Right renal pelvis (tissue), 4 donors: ENCODE measurements at regions not wholly inside any gene's neighbourhood (a gene's known extent, or its start where the extent isn't known, plus 50 kb on each side); places are given as distances from the start of the nearest gene placed in this dataset.
"Not testable (repeated sequence)": the region's sequence is repeated elsewhere in the genome, so short reads cannot be mapped to it uniquely, and the experiment has no call there.

Experiments
- DNase-seq, 4 donors: peaks; one replicate each; pipeline ENCODE4 v3.0.0-alpha.2; 2013; ENCODE audit warnings: low read depth in 4 of 4, low spot score in 3 of 4, missing footprints in 1 of 4

DNA sequence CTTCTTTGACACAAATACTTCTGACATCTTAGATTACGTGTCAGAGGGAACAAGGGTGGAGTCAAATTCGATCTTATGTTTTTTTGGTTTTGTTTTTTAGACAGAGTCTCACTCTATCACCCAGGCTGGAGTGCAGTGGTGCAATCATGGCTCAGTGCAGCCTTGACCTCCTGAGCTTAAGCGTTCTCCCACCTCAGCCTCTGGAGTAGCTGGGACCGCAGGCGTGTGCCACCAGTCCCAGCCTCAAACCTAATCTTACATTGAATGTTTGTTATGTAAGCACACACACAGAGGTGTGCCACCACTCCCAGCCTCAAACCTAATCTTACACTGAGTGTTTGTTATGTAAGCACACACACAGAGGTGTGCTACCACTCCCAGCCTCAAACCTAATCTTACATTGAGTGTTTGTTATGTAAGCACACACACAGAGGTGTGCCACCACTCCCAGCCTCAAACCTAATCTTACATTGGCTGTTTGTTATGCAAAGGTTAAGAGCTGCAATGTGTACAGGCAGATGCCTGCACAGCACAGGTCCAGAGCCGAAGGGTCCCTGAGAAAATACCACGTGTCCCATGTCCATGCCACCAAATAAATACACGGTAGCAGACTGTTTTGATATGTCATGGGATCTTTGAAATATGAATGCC is 118.0 kb downstream of the ATP6V0E2 start:
- not testable (repeated sequence) for DNase-seq

DNA sequence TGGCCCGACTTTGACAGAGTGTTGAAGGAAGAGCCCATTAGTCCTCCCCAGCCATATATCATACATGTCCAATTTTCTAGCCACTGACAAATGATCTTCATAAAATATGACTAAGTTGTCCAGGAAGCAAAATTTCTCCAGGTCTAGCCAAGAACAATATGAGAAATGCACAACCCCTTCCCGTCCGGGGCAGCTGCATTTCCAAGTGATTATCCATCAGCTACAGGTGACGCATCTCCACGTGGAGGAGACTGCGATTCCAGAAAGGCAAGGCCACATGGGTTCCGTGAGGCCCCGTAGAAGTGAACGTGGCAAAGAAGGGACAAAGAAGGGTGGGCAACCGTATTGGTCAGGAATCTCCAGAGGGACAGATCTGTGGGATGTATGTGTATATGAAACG is 118.6 kb downstream of the ATP6V0E2 start:
- DNase-seq, result not testable (repeated sequence)

DNA sequence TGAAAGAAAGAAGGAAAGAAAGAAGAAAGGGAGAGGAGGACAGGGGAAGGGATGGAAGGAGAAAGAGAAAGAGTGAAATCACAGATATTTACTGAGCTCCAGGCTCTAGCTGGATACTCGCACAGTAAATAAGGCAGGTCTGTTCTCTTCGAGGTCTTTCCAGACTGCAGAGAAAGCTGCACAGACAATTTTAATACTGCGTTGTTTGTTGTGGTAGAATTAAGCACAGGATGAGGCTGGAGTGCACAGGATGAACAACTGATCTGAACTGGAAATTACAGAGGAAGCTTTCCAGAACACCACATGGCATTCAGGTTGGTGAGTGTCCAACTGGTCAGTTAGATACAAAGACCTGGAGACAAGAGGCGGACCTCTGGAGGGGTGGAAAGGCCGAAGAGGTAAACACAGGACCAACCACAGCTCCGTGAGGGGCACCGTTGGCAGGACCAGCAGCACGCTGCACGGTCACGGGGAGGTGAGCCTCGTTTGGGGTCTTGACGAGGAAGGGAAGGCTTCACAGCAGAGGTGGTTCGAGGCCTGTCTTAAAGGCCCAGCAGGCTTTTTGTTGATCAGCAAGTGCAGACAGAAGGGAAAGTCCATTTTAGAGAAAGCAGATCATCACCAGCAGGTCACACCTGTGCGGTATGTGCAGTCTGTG is 121.7 kb downstream of the ATP6V0E2 start:
- not testable (repeated sequence) for DNase-seq

DNA sequence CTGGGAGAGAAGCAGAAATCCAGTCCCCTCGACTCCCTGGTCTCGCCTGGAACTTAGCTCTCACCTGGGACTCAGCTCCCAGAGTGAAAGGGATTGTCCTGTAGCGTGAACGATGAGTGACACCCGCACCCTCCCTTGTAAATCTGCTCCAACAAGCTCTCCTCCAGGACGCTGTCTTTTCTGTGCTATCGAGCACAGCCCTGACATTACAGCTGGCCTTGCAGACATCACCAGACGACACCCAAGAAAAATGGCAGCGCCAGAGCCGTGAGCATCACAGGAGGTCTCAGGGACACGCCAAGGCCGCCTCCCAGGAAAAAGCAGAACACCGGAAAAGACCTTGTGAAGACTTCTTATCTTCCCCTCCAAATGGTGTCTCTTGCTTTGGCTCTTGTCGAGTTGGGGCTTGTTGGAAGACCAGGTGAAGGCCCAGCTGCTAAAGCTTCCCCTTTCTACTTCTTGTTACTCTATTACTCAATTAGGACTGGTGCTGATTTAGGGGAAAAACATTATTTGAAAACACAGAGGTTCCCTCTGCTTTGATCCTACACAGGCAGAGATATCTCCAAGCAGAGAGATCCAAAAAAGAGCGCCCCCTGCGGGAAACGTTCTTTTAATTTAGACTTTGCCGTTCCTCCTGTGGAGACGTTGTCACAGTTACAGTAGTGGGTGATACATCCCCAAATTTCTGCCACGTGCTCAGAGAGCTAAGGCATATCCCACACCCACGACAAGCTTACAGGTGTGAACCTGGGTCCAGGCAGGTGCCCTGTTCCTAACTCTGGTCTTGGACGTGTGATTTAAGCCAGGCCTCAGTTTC is 127.2 kb downstream of the ATP6V0E2 start:
- DNase-seq, result not testable (repeated sequence)

DNA sequence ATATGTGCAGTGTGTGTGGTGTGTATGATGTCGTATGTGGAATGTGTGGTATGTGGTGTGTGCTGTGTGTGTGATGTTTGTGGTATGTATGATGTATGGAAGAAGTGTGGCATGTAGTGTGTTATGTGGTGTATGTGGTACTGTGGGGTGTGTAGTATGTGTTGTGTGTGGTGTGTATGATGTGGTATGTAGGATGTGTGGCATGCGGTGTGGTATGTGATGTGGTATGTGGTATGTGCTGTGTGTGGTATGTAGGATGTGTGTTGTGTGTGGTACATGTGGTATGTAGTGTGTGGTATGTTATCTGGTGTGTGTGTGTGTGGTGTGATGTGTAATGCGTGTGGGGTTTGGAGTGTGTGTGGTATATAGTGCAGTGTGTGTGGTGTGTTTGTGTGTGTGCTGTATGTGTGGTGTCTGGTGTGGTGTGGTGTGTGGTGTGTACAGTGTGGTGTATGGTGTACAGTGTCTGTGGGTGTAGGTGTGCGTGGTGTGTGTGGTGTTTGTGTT is 129.6 kb downstream of the ATP6V0E2 start:
- no peak for DNase-seq

DNA sequence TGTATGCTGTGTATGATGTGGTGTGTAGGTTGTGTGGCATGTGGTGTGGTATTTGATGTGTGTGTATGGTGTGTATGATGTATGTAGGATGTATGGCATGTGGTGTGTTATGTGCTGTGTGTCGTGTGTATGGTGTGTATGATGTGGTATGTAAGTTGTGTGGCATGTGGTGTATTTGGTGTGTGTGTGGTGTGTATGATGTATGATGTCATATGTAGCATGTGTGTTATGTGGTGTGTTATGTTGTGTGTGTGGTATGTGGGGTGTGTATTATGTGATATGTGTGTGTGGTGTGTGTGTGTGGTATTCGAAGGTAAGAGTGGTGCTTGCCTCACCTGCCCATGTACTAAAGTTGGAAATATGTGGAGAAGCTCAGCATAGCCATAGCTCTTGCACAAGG is 130.2 kb downstream of the ATP6V0E2 start:
- DNase-seq, result not testable (repeated sequence)

DNA sequence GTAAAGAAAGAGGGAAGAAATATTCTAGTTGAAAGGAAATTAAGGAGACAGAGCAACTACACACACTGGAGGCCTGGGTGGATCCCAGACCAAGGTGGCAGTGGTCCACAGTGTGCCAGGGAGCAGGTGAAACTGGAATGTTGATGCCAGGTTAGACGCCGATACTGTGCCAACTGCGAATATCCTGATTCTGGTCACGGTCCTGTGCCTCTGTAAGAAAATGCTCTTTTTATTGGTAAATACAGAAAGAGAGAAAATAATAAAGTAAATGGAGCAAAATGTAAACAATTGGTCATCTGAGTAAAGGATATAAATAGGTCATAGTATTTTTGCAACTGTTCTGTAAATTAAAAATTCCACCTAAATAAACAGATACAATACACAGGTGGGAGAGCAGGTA is 131.1 kb downstream of the ATP6V0E2 start:
- not testable (repeated sequence) for DNase-seq

DNA sequence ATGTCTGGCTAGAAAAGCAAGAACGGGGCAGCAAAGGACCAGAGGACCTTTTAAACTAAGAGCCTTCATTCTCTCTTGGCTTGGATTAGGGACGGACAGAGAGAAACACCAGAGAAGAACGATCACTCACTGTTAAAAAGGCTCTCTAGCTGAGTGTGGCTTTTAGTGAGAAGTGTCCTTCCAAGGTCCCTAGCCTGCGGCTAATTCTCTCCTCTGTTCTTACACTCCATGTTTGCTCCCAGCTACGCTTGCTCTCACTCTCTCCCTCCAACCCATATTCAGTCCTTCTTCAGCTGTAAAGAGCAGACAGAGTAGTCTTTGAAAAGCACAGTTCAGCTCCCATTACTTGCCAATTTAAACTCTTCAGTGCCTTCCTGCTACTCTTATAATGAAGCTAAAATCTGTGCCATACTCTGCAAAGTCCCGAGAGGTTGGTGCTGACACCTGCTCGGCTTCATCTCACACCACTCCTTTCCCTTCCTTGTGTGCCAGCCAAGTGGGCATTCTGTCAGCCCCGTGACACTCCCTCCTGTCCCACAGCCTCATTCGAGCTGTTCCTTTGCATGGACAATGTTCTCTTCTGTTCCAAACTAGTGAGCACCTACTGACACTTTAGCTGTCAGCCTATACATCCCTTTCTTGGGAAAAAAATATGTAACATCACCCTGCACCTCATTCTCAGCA is 136.0 kb downstream of the ATP6V0E2 start:
- DNase-seq, result not testable (repeated sequence)

DNA sequence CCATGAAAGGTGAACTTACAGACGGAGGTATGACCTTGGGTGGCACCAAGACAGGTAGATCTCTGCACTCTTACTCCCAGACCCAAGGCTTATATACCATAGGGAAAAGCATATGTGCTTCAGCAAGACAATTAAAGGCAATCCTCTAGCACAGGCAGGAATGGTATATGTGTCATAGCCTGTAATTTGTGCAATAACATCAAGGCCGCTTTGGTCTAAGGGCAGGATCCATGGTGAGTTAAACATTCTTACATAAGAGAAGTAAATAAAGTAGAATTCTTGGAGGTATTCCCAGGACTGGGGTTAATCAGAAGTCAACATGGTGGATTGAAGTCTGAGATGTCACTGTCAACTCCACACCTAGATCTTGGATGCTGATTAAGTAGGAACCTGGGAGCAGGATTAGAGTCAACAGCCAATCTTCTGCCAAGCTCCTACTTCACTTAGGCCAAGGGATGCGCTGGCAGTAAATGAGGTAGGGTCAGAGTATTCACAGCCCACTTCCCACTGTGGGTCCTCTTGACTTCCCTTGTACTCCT is 143.0 kb downstream of the ATP6V0E2 start:
- DNase-seq, result not testable (repeated sequence)

DNA sequence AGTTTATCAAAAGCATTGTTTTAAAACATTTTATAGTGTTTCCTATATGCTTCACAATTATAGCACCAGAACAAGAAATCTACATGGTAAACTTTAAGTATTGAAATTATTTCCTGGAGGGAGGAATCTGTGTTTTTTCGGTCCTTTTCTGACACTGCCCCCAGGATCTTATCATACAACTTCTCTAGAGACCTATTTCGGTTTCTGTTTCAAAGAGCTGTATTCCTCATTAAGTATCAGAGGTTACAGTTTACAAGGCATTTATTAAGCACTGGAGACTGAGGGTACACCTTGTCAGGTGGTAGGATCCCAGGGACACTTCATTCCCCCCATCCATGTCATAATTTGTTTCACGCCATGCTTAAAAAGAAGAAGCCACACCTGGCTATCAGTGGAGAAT is 146.4 kb downstream of the ATP6V0E2 start:
- not testable (repeated sequence) for DNase-seq

DNA sequence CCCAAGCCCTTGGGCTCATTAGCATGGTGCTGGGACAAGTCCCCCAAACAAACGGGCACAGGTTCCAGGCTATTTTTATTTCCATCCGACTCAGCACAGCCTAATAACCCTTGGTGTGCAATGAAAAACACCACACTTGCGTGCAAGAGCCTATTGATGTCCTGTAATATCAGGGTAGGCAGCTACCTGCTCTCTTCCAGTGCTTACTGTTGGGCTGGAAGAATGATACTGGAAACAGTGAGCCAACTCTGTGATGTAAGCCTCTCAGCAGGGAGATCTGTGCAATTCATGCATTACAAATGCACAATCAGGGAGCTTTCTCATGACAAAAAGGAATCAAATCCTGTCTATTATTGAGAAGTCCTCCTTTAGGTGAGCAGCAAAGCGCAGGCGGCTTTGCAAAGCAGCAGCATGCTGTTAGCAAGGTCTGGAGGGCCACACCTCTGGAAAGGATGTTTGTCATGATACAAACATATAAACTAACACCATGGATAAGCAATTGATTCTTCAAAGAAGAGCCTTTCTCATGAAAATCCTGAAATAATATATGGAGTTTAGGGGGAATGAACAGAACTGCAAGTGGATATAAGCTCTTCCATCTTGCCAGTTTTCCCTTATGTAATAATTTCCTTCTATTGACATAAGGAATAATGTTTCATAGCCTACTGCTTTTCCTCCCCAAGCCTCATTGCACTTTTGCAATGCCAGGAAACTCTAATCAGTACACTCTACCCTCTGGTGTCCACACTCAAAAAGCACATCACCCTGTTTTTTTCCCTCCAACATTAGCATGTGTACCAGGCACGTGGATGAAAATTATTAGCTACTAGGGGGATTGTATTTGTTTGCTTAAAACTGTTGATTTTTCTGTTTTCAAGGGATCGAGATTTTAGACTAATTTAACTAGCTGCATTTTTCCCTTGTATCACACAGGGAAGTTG is 151.1 kb downstream of the ATP6V0E2 start:
- not testable (repeated sequence) for DNase-seq

DNA sequence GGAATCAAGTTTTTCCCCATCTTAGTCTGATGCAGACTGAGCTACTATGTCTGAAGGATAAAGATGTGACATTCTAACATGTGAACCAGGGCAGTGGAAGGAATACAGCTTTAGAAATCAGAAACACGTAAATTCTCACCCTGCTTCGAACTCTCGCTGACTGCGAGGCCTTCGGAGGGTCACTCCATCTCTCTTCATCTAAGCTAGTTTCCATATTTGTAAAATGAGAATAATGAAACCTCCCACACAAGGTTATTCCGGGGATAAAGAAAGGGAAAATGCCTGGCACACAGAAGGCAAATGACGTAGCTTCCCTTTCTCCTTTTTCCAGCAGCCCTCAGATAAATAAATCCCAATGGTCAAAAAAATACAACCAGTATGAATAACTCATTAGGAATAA is 152.0 kb downstream of the ATP6V0E2 start:
- DNase-seq, result not testable (repeated sequence)

DNA sequence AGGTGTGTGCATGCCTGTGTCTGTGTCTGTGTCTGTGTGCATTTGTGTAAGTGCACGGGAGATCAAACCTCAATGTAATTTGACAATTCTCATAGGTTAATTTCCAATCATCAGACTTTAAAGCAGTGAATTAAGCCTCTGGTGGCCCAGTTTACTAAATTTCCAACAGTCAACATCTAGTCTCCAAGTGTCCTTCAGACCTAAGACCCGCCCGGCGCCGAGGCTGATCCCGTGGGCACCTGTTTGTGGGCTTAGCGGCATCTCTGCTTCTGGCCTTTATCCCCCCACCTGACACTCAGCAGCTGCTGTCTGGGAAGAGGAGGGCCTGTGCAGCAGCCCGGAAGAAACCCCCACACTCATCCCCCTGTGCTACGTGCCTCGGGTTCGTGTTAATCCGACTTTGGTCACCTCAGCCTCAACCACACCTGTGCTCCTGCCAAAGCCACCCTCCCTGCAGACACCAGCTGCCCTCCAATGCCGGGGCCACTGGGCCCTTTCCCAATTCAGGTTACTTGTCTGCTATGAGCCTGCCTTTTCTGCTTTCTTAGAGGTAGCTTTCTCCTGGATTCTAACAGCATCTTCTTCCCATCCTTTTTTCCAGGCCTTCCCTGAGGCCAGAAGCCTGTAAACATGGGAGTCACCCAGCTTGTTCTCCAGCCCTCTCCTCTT is 154.7 kb downstream of the ATP6V0E2 start:
- DNase-seq, result not testable (repeated sequence)

DNA sequence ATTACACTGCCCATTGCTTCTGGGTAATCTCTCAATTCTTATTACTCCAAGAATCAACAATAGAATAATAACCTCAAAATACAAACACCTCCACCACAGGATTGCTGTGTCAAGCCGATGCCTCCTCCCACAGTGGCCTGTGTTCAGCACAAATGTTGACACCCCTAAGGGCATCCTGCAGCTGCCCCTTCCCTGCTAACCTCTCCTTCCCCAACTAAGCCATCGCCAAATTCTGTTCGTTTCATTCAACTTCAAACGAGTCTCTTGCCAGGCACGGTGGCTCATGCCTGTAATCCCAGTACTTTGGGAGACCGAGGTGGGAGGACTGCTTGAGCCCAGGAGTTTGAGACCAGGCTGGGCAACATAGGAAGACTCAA is 155.2 kb downstream of the ATP6V0E2 start:
- not testable (repeated sequence) for DNase-seq

DNA sequence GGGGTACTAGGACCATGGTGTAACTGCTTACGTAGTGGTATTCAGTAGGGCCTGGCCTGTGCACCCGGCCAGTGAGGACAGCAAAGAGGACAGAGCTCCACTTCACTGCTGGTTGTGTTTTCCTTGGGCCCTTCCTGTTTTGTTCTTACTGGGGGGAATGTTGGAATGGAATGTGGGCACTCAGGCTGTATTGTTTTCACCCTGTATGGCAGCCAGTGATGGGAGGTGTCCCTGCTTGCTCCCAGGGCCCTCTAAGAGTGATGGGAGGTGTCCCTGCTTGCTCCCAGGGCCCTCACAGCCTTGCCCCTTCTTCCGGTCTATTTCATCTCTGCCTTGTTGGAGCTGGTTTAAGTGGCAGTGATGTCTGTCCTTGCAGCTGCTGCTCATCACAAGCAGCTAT is 158.0 kb downstream of the ATP6V0E2 start:
- not testable (repeated sequence) for DNase-seq

DNA sequence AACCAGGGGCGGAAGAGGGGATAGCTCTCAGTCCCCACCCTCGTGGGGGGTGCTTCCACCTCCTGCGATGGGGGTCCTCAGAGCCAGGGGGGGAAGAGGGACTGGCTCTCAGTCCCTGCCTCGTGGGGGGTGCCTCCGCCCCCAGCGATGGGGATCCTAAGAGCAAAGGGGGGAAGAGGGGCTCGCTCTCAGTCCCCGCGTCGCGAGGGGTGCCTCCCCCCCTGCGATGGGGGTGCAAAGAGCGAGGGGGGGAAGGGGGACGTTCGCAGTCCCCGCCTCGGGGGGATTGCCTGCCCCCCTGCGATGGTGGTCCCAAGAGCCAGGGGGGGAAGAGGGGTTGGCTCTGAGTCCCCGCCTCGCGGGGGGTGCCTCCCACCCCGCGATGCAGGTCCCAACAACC is 159.9 kb downstream of the ATP6V0E2 start:
- not testable (repeated sequence) for DNase-seq

DNA sequence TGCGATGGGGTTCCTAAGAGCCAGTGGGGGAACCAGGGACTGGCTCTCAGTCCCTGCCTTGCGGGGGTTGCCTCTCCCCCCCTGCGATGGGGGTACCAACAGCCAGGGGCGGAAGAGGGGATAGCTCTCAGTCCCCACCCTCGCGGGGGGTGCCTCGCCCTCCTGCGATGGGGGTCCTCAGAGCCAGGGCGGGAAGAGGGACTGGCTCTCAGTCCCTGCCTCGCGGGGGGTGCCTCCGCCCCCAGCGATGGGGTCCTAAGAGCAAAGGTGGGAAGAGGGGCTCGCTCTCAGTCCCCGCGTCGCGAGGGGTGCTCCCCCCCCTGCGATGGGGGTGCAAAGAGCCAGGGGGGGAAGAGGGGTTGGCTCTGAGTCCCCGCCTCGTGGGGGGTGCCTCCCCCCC is 162.0 kb downstream of the ATP6V0E2 start:
- not testable (repeated sequence) for DNase-seq

DNA sequence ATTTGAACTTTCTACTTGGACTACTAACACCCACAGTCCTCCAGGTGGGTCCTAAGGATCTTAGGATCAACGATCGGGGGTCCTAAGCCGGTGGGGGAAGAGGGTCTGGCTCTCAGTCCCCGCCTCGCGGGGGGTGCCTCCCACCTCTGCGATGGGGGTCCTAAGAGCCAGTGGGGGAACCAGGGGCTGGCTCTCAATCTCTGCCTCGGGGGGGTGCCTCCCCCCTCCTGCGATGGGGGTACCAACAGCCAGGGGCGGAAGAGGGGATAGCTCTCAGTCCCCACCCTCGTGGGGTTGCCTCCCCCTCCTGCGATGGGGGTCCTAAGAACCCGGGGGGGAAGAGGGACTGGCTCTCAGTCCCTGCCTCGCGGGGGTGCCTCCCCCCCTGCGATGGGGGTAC is 165.3 kb downstream of the ATP6V0E2 start:
- not testable (repeated sequence) for DNase-seq

DNA sequence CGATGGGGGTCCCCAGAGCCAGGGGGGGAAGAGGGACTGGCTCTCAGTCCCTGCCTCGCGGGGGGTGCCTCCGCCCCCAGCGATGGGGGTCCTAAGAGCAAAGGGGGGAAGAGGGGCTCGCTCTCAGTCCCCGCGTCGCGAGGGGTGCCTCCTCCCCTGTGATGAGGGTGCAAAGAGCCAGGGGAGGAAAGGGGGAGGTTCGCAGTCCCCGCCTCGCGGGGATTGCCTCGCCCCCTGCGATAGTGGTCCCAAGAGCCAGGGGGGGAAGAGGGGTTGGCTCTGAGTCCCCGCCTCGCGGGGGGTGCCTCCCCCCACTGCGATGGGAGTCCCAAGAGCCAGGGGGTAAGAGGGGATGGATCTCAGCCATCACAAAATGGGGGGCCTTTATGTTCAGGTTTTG is 168.5 kb downstream of the ATP6V0E2 start:
- not testable (repeated sequence) for DNase-seq
